NCI-H1694 (cell line): ENCODE measurements at regions not wholly inside any gene's neighbourhood (a gene's known extent, or its start where the extent isn't known, plus 50 kb on each side); places are given as distances from the start of the nearest gene placed in this dataset.

Experiments used
- DNase-seq: peaks from one replicate; lab custom pipeline; 2025; lab: John Stamatoyannopoulos, UW

GRCh38 chr3:187931101-187931500 lies 185.8 kb upstream of the BCL6 start:
- no peak for DNase-seq

- DNase-seq: no peak
Measured at GRCh38 chr3:187931770-187932278, 186.6 kb upstream of the BCL6 start.

- no peak for DNase-seq
Measured at GRCh38 chr3:187932530-187932929, 187.3 kb upstream of the BCL6 start.

GRCh38 chr3:187935623-187936156 lies 190.4 kb upstream of the BCL6 start:
- DNase-seq: no peak

GRCh38 chr3:187936676-187937075 lies 191.4 kb upstream of the BCL6 start:
- no peak for DNase-seq

GRCh38 chr3:187939891-187940290 lies 194.6 kb upstream of the BCL6 start:
- no peak for DNase-seq

GRCh38 chr3:187941135-187941847 lies 196.0 kb upstream of the BCL6 start:
- DNase-seq: no peak

GRCh38 chr3:187941848-187942194 lies 196.6 kb upstream of the BCL6 start:
- DNase-seq: no peak

- DNase-seq: no peak
Measured at GRCh38 chr3:187942658-187943241, 197.5 kb upstream of the BCL6 start.

- no peak for DNase-seq
Measured at GRCh38 chr3:187943677-187944389, 198.6 kb upstream of the BCL6 start.

GRCh38 chr3:187944390-187945179 lies 199.3 kb upstream of the BCL6 start:
- no peak for DNase-seq

GRCh38 chr3:187945374-187945773 lies 200.1 kb upstream of the BCL6 start:
- DNase-seq: no peak

GRCh38 chr3:187946163-187946691 lies 201.0 kb upstream of the BCL6 start:
- DNase-seq: no peak

- DNase-seq: no peak
Measured at GRCh38 chr3:187946981-187947380, 201.7 kb upstream of the BCL6 start.

GRCh38 chr3:187947927-187948682 lies 202.8 kb upstream of the BCL6 start:
- no peak for DNase-seq

GRCh38 chr3:187949093-187949820 lies 204.0 kb upstream of the BCL6 start:
- DNase-seq: no peak

GRCh38 chr3:187950671-187951070 lies 203.3 kb upstream of the LPP start:
- DNase-seq: no peak

- no peak for DNase-seq
Measured at GRCh38 chr3:187951452-187952190, 202.3 kb upstream of the LPP start.

- no peak for DNase-seq
Measured at GRCh38 chr3:187952849-187953248, 201.1 kb upstream of the LPP start.

- no peak for DNase-seq
Measured at GRCh38 chr3:187954516-187954872, 199.5 kb upstream of the LPP start.
